ENCODE measurements at regions not wholly inside any gene's neighbourhood (a gene's known extent, or its start where the extent isn't known, plus 50 kb on each side); places are given as distances from the start of the nearest gene placed in this dataset.
"Not testable (repeated sequence)": the region's sequence is repeated elsewhere in the genome, so short reads cannot be mapped to it uniquely, and the experiment has no call there.

GRCh38 chr13:63444225-63444624 is 2028.6 kb upstream of the PCDH20 start:
- TF ChIP-seq CTCF, POLR2A (IDR thresholded peaks at IDR 0.05): not testable (repeated sequence)
